Gastroesophageal sphincter (tissue), 4 donors: ENCODE measurements at regions not wholly inside any gene's neighbourhood (a gene's known extent, or its start where the extent isn't known, plus 50 kb on each side); places are given as distances from the start of the nearest gene placed in this dataset.

ENCODE experiments used
- ATAC-seq: fragments of 150-250 bp; one replicate; pipeline ENCODE4 v1.9.1; 2016; ENCODE audit warnings: mild to moderate bottlenecking, moderate library complexity
- H3K27ac ChIP-seq, 4 donors: fragments of 200-600 bp; sonication (generic) in 3 of 4; 1 replicate in 3 of 4; 2 replicates in 1 of 4; pipeline ENCODE4 v1.5.1; 2016 to 2019
- H3K27me3 ChIP-seq: fragments of 200-600 bp; sonication (generic); one replicate; pipeline ENCODE4 v1.5.1; 2019
- H3K36me3 ChIP-seq, 2 donors: fragments of 200-600 bp; sonication (generic); one replicate each; pipeline ENCODE4 v1.5.1; 2019; ENCODE audit warnings: control low read depth in 1 of 2
- H3K4me1 ChIP-seq, 3 donors: fragments of 200-600 bp; sonication (generic); 1 replicate in 2 of 3; 2 replicates in 1 of 3; pipeline ENCODE4 v1.5.1; 2016 to 2019; ENCODE audit warnings: control low read depth in 2 of 3
- H3K4me3 ChIP-seq, 2 donors: fragments of 200-600 bp; sonication (generic); one replicate each; pipeline ENCODE4 v1.5.1; 2019; ENCODE audit warnings: mild to moderate bottlenecking in 1 of 2, moderate library complexity in 1 of 2
- H3K9me3 ChIP-seq, 3 donors: fragments of 200-600 bp; sonication (generic); one replicate each; pipeline ENCODE4 v1.5.1; 2017 to 2019; ENCODE audit warnings: control low read depth in 2 of 3
- CTCF ChIP-seq, 4 experiments: fragments of 200-600 bp in 2 of 4; fragments of 450-650 bp in 2 of 4; sonication (generic) in 1 of 4; IDR thresholded peaks; one replicate each; pipeline ENCODE4 v1.5.1; 2017 to 2019; ENCODE audit warnings: antibody characterized with exemption in 4 of 4, mild to moderate bottlenecking in 2 of 4, moderate library complexity in 2 of 4
- EP300 ChIP-seq: sonication (generic); formaldehyde crosslinking; IDR thresholded peaks from one replicate; pipeline ENCODE4 v1.6.1; 2017; ENCODE audit warnings: antibody characterized with exemption, mild to moderate bottlenecking
- POLR2A ChIP-seq, 2 donors: fragments of 450-650 bp; IDR thresholded peaks; one replicate each; pipeline ENCODE4 v1.6.1; 2017; ENCODE audit warnings: antibody characterized with exemption in 2 of 2, mild to moderate bottlenecking in 2 of 2, moderate library complexity in 1 of 2
- POLR2AphosphoS5 ChIP-seq: sonication (generic); formaldehyde crosslinking; IDR thresholded peaks from one replicate; pipeline ENCODE4 v1.6.1; 2017; ENCODE audit warnings: antibody characterized with exemption
- WGBS, 2 donors: methylation state at CpG; one replicate each; pipeline ENCODE4 v1.1.5; 2018; ENCODE audit warnings: low coverage in 1 of 2; 5-methylcytosine and 5-hydroxymethylcytosine counted together

DNA sequence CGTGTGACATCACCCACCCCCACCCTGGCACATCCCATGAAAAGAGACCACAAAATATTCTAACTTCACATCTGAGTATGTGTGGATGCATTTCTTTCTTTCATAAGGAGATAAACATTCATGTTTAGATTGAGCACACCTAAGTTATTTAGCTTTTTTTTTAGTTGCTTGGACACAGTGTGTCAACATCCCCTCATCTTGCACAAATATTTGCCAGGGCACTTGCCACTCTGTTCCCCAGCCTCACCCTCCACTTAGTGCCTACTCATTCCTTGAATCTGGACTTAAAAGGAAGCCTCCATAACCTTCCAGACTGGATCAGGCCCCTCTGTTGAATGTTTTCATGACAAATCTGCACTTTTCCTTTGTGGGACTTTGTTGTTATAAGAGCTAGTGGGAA, 338.9 kb upstream of the IGFBP3 start:
- Histone ChIP-seq H3K4me1 (no peaks in the 10 kb centered on the region), H3K27me3 (no peaks in the 10 kb centered on the region), H3K9me3 (peaks cover 0 to 25% (median 0%) of the 10 kb centered on the region in 3 donors), H3K27ac (no peak overlapping the region), H3K36me3 (no peaks in the 10 kb centered on the region), H3K4me3 (no peak overlapping the region)
- WGBS, 2 donors = 23 to 27% methylated on average over 1 of the region's 1 CpG
- TF ChIP-seq POLR2A (IDR thresholded peaks at IDR 0.05) = no peak
- TF ChIP-seq CTCF (IDR thresholded peaks at IDR 0.05) = no peak
- no peak for TF ChIP-seq POLR2AphosphoS5
- no peak for TF ChIP-seq EP300
- no peak for ATAC-seq

GRCh38 chr7:46257761-46258448, 336.8 kb upstream of the IGFBP3 start:
- no peaks in the 10 kb centered on the region for H3K36me3 ChIP-seq
- H3K4me1 ChIP-seq = no peaks in the 10 kb centered on the region
- WGBS, 2 donors = 41 to 55% methylated on average over 3 of the region's 3 CpGs
- H3K4me3 ChIP-seq = no peak overlapping the region
- peaks cover 0 to 25% (median 0%) of the 10 kb centered on the region in 3 donors for H3K9me3 ChIP-seq
- no peaks in the 10 kb centered on the region for H3K27me3 ChIP-seq
- TF ChIP-seq POLR2AphosphoS5 = no peak
- TF ChIP-seq EP300 = no peak
- no peak for TF ChIP-seq CTCF (IDR thresholded peaks at IDR 0.05)
- no peak for TF ChIP-seq POLR2A (IDR thresholded peaks at IDR 0.05)
- no peak overlapping the region for H3K27ac ChIP-seq
- ATAC-seq = no peak

- no peaks in the 10 kb centered on the region for H3K36me3 ChIP-seq
- WGBS, 2 donors = 44 to 50% methylated on average over 4 to 6 of the region's 8 CpGs
- H3K27ac ChIP-seq = no peak overlapping the region
- H3K9me3 ChIP-seq = peaks cover 0 to 17% (median 0%) of the 10 kb centered on the region in 3 donors
- ATAC-seq = no peak
- TF ChIP-seq CTCF (IDR thresholded peaks at IDR 0.05) = no peak
- TF ChIP-seq POLR2AphosphoS5 = no peak
- TF ChIP-seq EP300 = no peak
- TF ChIP-seq POLR2A (IDR thresholded peaks at IDR 0.05) = no peak
- H3K4me3 ChIP-seq = no peak overlapping the region
- H3K27me3 ChIP-seq = no peaks in the 10 kb centered on the region
- H3K4me1 ChIP-seq = no peaks in the 10 kb centered on the region
Observed at GRCh38 chr7:46256870-46257661, 336.0 kb upstream of the IGFBP3 start.

DNA sequence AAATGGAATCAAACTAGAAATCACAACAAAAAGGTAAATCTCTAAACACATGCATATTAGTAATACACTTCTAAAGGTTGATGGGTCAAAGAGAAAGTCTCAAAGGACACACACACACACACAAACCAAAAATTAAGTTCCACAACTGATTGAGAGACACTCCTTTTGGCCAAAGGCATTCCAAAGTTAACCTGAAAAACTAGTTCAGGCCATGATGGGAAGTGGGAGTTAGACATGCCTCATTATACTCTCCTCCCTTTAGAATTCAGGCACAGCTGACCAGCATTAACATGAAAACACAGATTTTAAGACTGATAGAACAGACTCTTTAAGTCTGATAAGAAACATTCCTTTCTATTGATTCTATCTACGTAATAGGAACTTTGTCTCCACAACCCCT, 332.4 kb upstream of the IGFBP3 start:
- no peaks in the 10 kb centered on the region for H3K9me3 ChIP-seq
- H3K4me1 ChIP-seq = no peaks in the 10 kb centered on the region
- TF ChIP-seq EP300 (no peak), POLR2AphosphoS5 (no peak), POLR2A (IDR thresholded peaks at IDR 0.05) (no peak), CTCF (IDR thresholded peaks at IDR 0.05) (no peak)
- H3K27me3 ChIP-seq = no peaks in the 10 kb centered on the region
- H3K4me3 ChIP-seq = no peak overlapping the region
- no peaks in the 10 kb centered on the region for H3K36me3 ChIP-seq
- no peak overlapping the region for H3K27ac ChIP-seq
- WGBS, 2 donors = 83 to 90% methylated on average over 1 of the region's 1 CpG
- ATAC-seq = no peak

DNA sequence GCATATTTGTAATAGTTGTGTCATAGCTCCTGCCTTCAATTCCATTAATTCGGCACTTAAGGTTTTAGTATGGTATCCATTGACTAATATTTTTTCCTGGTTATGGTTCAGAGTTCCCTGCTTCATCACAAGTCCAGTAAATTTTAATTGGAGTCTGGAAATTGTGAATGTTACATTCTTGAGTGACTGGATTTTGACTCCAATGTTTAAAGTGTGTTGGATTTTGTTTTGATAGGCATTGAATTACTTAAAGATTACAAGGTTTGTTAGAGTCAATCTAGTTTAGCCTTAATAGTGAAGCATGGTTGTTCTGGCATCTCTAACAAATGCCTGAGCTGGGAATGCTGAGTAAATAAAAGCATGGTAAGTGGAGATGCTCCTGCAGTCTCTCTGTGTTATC, 326.6 kb upstream of the IGFBP3 start:
- no peaks in the 10 kb centered on the region for H3K36me3 ChIP-seq
- H3K4me1 ChIP-seq = no peaks in the 10 kb centered on the region
- TF ChIP-seq POLR2A (IDR thresholded peaks at IDR 0.05) = no peak
- no peak for TF ChIP-seq EP300
- TF ChIP-seq CTCF (IDR thresholded peaks at IDR 0.05) = no peak
- TF ChIP-seq POLR2AphosphoS5 = no peak
- no peak for ATAC-seq
- no peaks in the 10 kb centered on the region for H3K9me3 ChIP-seq
- H3K27ac ChIP-seq = no peak overlapping the region
- no peaks in the 10 kb centered on the region for H3K27me3 ChIP-seq
- H3K4me3 ChIP-seq = no peak overlapping the region
- WGBS, 2 donors = 60 to 80% methylated on average over 1 of the region's 1 CpG
